ENCODE measurements at regions not wholly inside any gene's neighbourhood (a gene's known extent, or its start where the extent isn't known, plus 50 kb on each side); places are given as distances from the start of the nearest gene placed in this dataset.
A peak's percentile ranks its signal among the peaks of the same experiment; 100 is the strongest.

DNA sequence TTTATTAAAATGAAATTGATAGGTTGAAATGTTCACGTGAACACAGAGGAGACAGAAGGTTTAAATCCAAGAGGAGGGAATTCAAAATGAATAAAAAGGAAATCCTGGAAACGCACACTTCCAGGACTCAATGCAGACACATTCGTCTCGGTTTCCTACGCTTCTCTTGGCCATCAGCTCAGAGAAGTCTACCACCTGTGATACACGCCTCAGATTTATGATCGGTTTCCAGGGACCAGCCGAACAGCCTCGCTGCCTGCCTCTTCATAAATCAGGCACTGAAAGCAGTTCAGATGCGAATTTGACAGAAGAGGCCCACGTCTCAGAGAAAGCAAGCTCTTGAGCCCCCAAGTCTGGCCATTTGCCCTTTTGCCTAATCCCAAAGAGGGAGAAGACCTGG lies 125.5 kb upstream of the IRX3 start:
- no peaks in the 10 kb centered on the region for H3K36me3 Mint-ChIP-seq (ENCODE audit: low read depth)
- H3K4me3 Mint-ChIP-seq = no peak overlapping the region
- H3K4me1 Mint-ChIP-seq = peaks cover 12% of the 10 kb centered on the region
- H3K9me3 Mint-ChIP-seq = no peaks in the 10 kb centered on the region
- TF ChIP-seq, protein P1, sequence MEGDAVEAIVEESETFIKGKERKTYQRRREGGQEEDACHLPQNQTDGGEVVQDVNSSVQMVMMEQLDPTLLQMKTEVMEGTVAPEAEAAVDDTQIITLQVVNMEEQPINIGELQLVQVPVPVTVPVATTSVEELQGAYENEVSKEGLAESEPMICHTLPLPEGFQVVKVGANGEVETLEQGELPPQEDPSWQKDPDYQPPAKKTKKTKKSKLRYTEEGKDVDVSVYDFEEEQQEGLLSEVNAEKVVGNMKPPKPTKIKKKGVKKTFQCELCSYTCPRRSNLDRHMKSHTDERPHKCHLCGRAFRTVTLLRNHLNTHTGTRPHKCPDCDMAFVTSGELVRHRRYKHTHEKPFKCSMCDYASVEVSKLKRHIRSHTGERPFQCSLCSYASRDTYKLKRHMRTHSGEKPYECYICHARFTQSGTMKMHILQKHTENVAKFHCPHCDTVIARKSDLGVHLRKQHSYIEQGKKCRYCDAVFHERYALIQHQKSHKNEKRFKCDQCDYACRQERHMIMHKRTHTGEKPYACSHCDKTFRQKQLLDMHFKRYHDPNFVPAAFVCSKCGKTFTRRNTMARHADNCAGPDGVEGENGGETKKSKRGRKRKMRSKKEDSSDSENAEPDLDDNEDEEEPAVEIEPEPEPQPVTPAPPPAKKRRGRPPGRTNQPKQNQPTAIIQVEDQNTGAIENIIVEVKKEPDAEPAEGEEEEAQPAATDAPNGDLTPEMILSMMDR (IDR thresholded peaks at IDR 0.05; ENCODE audit: unreplicated experiment in 3 of 3) = no peak
- no peak overlapping the region for H3K27ac Mint-ChIP-seq
- H3K27me3 Mint-ChIP-seq (ENCODE audit: low read depth) = peaks cover 36% of the 10 kb centered on the region

DNA sequence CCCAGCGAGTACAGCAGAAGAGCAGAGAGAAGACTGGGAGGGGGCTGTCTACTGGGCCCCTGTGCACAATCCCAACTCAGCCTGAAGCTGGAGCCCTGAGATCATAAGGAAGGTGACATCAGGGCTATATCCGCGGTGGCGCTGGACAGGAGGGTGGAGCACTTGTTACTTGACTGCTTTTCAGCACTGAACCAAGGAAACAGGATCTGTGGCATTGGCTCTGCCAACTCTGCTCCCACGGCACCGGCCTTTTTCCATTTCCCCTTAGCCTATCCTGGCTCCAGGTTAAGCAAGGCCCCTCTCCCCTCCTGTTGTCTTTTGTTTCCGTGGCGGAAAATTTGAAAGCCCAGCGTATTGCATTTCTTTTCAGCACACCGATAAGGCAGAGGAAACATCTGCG lies 125.0 kb upstream of the IRX3 start:
- Mint-ChIP-seq H3K27me3 (ENCODE audit: low read depth) (peaks cover 39% of the 10 kb centered on the region), H3K36me3 (ENCODE audit: low read depth) (no peaks in the 10 kb centered on the region), H3K4me3 (peak overlapping the region; percentile 37 to 64 (median 41)), H3K9me3 (peaks cover 2% of the 10 kb centered on the region), H3K27ac (no peak overlapping the region), H3K4me1 (peaks cover 17% of the 10 kb centered on the region)
- TF ChIP-seq, protein P1 (IDR thresholded peaks at IDR 0.05; ENCODE audit: unreplicated experiment in 3 of 3) = no peak

DNA sequence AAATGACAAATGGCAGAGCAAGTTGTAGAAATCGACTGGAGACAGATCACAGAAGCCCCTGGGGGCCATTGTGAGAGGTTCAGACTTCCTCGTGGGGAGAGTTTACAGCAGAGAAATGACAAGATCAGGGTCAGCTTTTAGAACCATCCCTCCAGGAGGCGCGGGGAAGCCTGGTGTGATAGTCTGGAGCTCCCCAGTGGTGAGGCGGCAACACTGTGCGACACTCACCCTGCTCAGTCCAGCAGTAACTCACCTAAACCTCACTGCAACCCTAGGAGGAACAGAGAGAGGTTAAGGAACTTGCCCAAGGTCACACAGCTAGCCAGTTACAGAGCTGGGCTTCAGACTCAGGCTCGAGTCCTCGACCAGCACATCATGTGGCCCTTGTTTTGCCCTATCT lies 123.4 kb upstream of the IRX3 start:
- Mint-ChIP-seq H3K4me3 (no peak overlapping the region), H3K27me3 (ENCODE audit: low read depth) (peaks cover 48% of the 10 kb centered on the region), H3K9me3 (peaks cover 6% of the 10 kb centered on the region), H3K4me1 (peaks cover 21% of the 10 kb centered on the region), H3K36me3 (ENCODE audit: low read depth) (peaks cover 3% of the 10 kb centered on the region), H3K27ac (no peak overlapping the region)
- TF ChIP-seq, protein P1 (IDR thresholded peaks at IDR 0.05; ENCODE audit: unreplicated experiment in 3 of 3) = no peak

DNA sequence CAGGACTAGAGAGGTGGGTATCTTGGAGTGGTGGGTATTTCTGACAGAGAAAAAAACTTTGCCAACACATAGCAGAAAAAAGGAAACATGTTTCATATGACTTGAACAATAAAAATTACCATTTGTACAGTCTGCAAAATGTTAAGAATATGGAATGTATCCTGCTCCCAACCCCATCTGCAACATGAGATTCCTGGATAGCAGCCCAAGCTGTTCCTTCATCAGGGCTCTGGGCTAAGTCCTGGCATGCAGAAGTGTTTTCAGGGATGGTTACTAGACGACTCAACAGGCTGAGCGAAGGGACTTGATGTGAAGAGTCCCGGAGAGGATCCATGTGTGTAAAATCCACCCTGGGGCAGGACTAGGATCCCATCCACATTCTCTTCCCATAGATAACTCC lies 121.0 kb upstream of the IRX3 start:
- Mint-ChIP-seq H3K4me1 (peaks cover 21% of the 10 kb centered on the region), H3K27me3 (ENCODE audit: low read depth) (peaks cover 38% of the 10 kb centered on the region), H3K27ac (no peak overlapping the region), H3K9me3 (peaks cover 6% of the 10 kb centered on the region), H3K4me3 (no peak overlapping the region), H3K36me3 (ENCODE audit: low read depth) (peaks cover 3% of the 10 kb centered on the region)
- TF ChIP-seq, protein P1 (IDR thresholded peaks at IDR 0.05; ENCODE audit: unreplicated experiment in 3 of 3) = no peak

DNA sequence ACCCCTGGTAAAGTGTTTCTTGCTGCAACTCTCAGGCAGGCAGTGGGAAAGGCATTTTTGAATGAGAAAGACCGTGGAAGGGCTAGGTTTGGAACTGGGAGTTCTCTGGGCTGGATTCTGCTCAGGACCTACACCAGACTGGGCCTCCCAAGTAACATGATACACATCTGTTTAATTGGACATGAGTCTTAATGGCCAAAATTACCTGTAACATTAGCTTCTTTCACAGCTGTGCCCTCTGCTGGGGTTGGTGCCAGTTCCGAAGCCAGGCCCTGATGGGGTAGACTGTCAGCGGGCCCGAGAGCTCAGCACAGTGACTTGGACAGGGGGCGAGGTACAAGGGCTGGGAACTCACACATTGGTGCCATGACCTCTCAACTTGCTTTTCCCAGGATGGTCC lies 118.9 kb upstream of the IRX3 start:
- Mint-ChIP-seq H3K27ac (no peak overlapping the region), H3K27me3 (ENCODE audit: low read depth) (peaks cover 39% of the 10 kb centered on the region), H3K4me3 (no peak overlapping the region), H3K9me3 (peaks cover 6% of the 10 kb centered on the region), H3K36me3 (ENCODE audit: low read depth) (peaks cover 3% of the 10 kb centered on the region), H3K4me1 (peaks cover 14% of the 10 kb centered on the region)
- TF ChIP-seq, protein P1 (IDR thresholded peaks at IDR 0.05; ENCODE audit: unreplicated experiment in 3 of 3) = no peak

DNA sequence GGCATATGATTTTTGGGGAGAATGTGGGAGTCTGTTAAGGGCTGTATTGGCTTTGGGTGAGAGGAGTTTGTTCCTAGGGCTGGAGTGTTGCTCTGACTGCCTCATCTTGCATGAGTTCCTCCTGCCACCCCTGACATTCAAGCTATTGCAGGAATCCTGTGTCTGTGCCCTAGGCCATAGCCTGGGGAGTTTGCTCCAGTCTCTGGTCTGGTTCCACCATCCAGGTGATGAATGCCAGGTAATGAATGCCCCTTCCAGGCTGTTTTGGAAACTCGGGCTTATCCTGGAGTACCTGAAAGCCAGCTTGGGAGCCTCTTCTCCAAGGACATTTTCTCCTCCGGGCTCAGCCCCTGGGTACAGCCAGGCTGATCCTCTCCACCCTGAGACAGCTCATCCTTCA lies 117.0 kb upstream of the IRX3 start:
- H3K9me3 Mint-ChIP-seq = peaks cover 6% of the 10 kb centered on the region
- H3K4me3 Mint-ChIP-seq = no peak overlapping the region
- no peak overlapping the region for H3K27ac Mint-ChIP-seq
- H3K27me3 Mint-ChIP-seq (ENCODE audit: low read depth) = peaks cover 45% of the 10 kb centered on the region
- peaks cover 3% of the 10 kb centered on the region for H3K36me3 Mint-ChIP-seq (ENCODE audit: low read depth)
- TF ChIP-seq, protein P1 (IDR thresholded peaks at IDR 0.05; ENCODE audit: unreplicated experiment in 3 of 3) = no peak
- H3K4me1 Mint-ChIP-seq = peaks cover 14% of the 10 kb centered on the region
